K562 (cell line): ENCODE measurements at regions not wholly inside any gene's neighbourhood (a gene's known extent, or its start where the extent isn't known, plus 50 kb on each side); places are given as distances from the start of the nearest gene placed in this dataset.

Experiments
- ATAC-seq: fragments of 200-7000 bp; cut with Tn5 transposase; 3 replicates; pipeline ENCODE4 v1.9.1; 2020; ENCODE audit warnings: moderate library complexity
- BruUV-seq: library from RNA; stranded (reverse); fragments of 400-500 nt; replicated peaks from 2 replicates; lab custom pipeline; 2021; lab: Mats Ljungman, UMichigan
- CTCF ChIA-PET: fragments of 300-600 bp; formaldehyde crosslinking; extraction: SDS; loops from one replicate; lab custom pipeline; 2021; ENCODE audit warnings: low intra/inter-chr PET ratio; lab: Yijun Ruan, JAX
- POLR2A ChIA-PET: fragments of 300-600, 350-650 bp; sonication (Branson Sonifier 250); formaldehyde crosslinking; extraction: SDS; loops from one replicate; lab custom pipeline; 2021; ENCODE audit warnings: antibody characterized with exemption, inconsistent platforms; lab: Yijun Ruan, JAX
- DNase-seq, 4 experiments: peaks; one replicate each; pipeline versions ENCODE4 v3.0.0 to v3.0.0-alpha.2; 2011 to 2018; ENCODE audit warnings: low spot score in 3 of 4, mixed read lengths in 3 of 4; ENCODE audit errors: extremely low read depth in 1 of 4
- FAIRE-seq: peaks from 2 replicates; lab custom pipeline; 2011; peaks lifted over from hg19 to GRCh38; lab: Jason Lieb, UNC
- H2AFZ ChIP-seq: 2 replicates; pipeline ENCODE4 v1.6.0; 2011; ENCODE audit warnings: low read depth, low read length, control low read depth, inconsistent platforms
- H3K27ac ChIP-seq: fragments of 200-600 bp; 3 replicates; pipeline ENCODE4 v1.8.0; 2011; ENCODE audit warnings: low read depth, mild to moderate bottlenecking, control low read depth, inconsistent platforms, low read length, moderate library complexity, mixed read lengths; ENCODE audit errors: extremely low read depth
- H3K27me3 ChIP-seq, 2 experiments: fragments of 300-600 bp in 1 of 2; 2 replicates in 1 of 2; 3 replicates in 1 of 2; pipeline versions ENCODE4 v1.6.0 to v1.8.0; 2011; ENCODE audit warnings: inconsistent platforms in 2 of 2, low read length in 2 of 2, mild to moderate bottlenecking in 1 of 2, mixed read lengths in 1 of 2, moderate library complexity in 1 of 2; ENCODE audit not compliant: control insufficient read depth in 2 of 2, insufficient read depth in 2 of 2
- H3K36me3 ChIP-seq: fragments of 300-600 bp; 3 replicates; pipeline ENCODE4 v1.8.0; 2011; ENCODE audit warnings: mild to moderate bottlenecking, low read length, inconsistent platforms; ENCODE audit not compliant: control insufficient read depth, insufficient read depth
- H3K4me1 ChIP-seq, 2 experiments: fragments of 200-600 bp in 1 of 2; replicated peaks in 1 of 2; 2 replicates in 1 of 2; 3 replicates in 1 of 2; pipeline versions ENCODE4 v1.5.1 to v1.8.0; 2011; ENCODE audit warnings: inconsistent platforms in 2 of 2, low read length in 2 of 2, mild to moderate bottlenecking in 1 of 2, mixed read lengths in 1 of 2, moderate library complexity in 1 of 2; ENCODE audit not compliant: control insufficient read depth in 2 of 2, insufficient read depth in 2 of 2
- H3K4me2 ChIP-seq: 2 replicates; pipeline ENCODE4 v1.6.1; 2011; ENCODE audit warnings: low read length, control low read depth, inconsistent platforms, mixed read lengths; ENCODE audit not compliant: insufficient read depth
- H3K4me3 ChIP-seq: fragments of 200-600 bp; sonication (generic), shearing (Covaris generic); 2 replicates; pipeline ENCODE4 v1.5.1; 2016; ENCODE audit warnings: control low read depth, inconsistent platforms
- H3K79me2 ChIP-seq: fragments of 200-600 bp; 3 replicates; pipeline ENCODE4 v1.8.0; 2011; ENCODE audit warnings: low read length, inconsistent platforms; ENCODE audit not compliant: control insufficient read depth, insufficient read depth
- H3K9ac ChIP-seq, 2 experiments: 2 replicates each; pipeline versions ENCODE4 v1.6.0 to v1.6.1; 2011; ENCODE audit warnings: low read depth in 2 of 2, low read length in 2 of 2, control low read depth in 1 of 2, inconsistent platforms in 1 of 2, mild to moderate bottlenecking in 1 of 2, mixed read lengths in 1 of 2; ENCODE audit not compliant: insufficient read depth in 1 of 2
- H3K9me1 ChIP-seq: one replicate; pipeline ENCODE4 v1.6.0; 2011; ENCODE audit warnings: inconsistent platforms, mild to moderate bottlenecking, low read length, moderate library complexity; ENCODE audit not compliant: control insufficient read depth, insufficient read depth
- H3K9me3 ChIP-seq: replicated peaks from 2 replicates; pipeline ENCODE4 v1.5.1; 2011; ENCODE audit warnings: low read depth, low read length, inconsistent platforms; ENCODE audit not compliant: control insufficient read depth, insufficient read depth
- H4K20me1 ChIP-seq: replicated peaks from 2 replicates; pipeline ENCODE4 v1.6.1; 2011; ENCODE audit warnings: low read length, inconsistent platforms, mixed read lengths; ENCODE audit not compliant: control insufficient read depth, insufficient read depth
- FIP1L1 ChIP-seq: fragments of 200-400 bp; formaldehyde crosslinking; IDR thresholded peaks from 2 replicates; pipeline ENCODE4 v1.6.1; 2018; ENCODE audit warnings: mild to moderate bottlenecking, low read depth, low read length; ENCODE audit not compliant: poor library complexity, severe bottlenecking
- ILF3 ChIP-seq: fragments of 450-650 bp; IDR thresholded peaks from 2 replicates; pipeline ENCODE4 v1.6.1; 2018; ENCODE audit warnings: antibody characterized with exemption, mild to moderate bottlenecking, moderate library complexity, borderline replicate concordance
- MCM3 ChIP-seq: fragments of 450-650 bp; IDR thresholded peaks from 2 replicates; pipeline ENCODE4 v1.6.1; 2016
- SIN3B ChIP-seq: fragments of 450-650 bp; IDR thresholded peaks from 2 replicates; pipeline ENCODE4 v1.6.1; 2017; ENCODE audit warnings: low read depth, mild to moderate bottlenecking, moderate library complexity
- ZZZ3 ChIP-seq: fragments of 450-650 bp; IDR thresholded peaks from 2 replicates; pipeline ENCODE4 v1.6.1; 2016; ENCODE audit warnings: antibody characterized with exemption, mild to moderate bottlenecking, moderate library complexity
- WGBS: fragments of 100-300 bp; shearing (Covaris generic); methylation state at CpG from one replicate; pipeline ENCODE4 v1.1.6; 2016; ENCODE audit warnings: low coverage, mixed read lengths; ENCODE audit not compliant: insufficient coverage; ENCODE audit errors: missing lambda C conversion rate; 5-methylcytosine and 5-hydroxymethylcytosine counted together
- in situ Hi-C: fragments of 300-500 bp; cut with MboI; formaldehyde crosslinking; loops from 4 replicates; pipeline ENCODE4 v1.15.0; 2018; ENCODE audit warnings: inconsistent platforms, mixed read lengths
- intact Hi-C: fragments of 100-400 bp; cut with micrococcal nuclease; formaldehyde crosslinking; loops from 2 replicates; pipeline ENCODE4 v1.14.2; 2022
- TF ChIP-seq, protein P1 (sequence below): fragments of 450-650 bp; formaldehyde crosslinking; IDR thresholded peaks from 2 replicates; pipeline ENCODE4 v1.4.0; 2020; ENCODE audit warnings: mild to moderate bottlenecking, mixed read lengths
- TF ChIP-seq, protein P2 (sequence below): fragments of 450-650 bp; formaldehyde crosslinking; IDR thresholded peaks from 2 replicates; pipeline ENCODE4 v1.4.0; 2022; ENCODE audit warnings: missing genetic modification characterization

DNA sequence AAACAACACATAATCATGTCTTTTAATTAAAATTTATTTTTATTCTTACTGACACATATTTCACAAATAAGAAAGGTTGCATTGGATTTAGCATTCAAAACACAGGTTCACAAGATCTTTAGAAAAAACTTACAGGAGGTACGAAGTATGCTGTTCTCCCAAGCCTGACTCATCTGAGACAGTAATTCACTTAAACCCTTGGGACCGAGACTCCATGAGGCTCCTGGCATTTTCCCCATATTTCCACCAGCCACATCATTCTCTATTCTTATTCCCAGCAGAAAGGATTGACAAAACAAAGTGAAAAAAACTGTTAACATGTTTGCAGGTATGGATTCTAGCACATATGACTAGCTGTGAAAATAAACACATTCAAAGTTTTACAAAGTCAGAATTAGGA is 52.6 kb downstream of the CNTN3 start:
- intact Hi-C loops: no loop called here
- no peaks in the 10 kb centered on the region for H3K4me1 ChIP-seq
- ChIA-PET POLR2A (no interaction called here), CTCF (no interaction called here)
- H3K9me3 ChIP-seq: no peaks in the 10 kb centered on the region
- in situ Hi-C loops: no loop called here
- no peak overlapping the region for H3K9ac ChIP-seq
- no peak overlapping the region for H2AFZ ChIP-seq
- no peak overlapping the region for H3K27ac ChIP-seq
- ATAC-seq (no peak), DNase-seq (no peak), FAIRE-seq (no peak)
- WGBS: 4% methylated on average over 2 of the region's 2 CpGs
- H3K79me2 ChIP-seq: no peaks in the 10 kb centered on the region
- H3K9me1 ChIP-seq: no peaks in the 10 kb centered on the region
- H3K4me2 ChIP-seq: no peak overlapping the region
- TF ChIP-seq ZZZ3 (no peak), MCM3 (no peak), ILF3 (no peak), SIN3B (no peak), FIP1L1 (no peak)
- TF ChIP-seq, protein P1, sequence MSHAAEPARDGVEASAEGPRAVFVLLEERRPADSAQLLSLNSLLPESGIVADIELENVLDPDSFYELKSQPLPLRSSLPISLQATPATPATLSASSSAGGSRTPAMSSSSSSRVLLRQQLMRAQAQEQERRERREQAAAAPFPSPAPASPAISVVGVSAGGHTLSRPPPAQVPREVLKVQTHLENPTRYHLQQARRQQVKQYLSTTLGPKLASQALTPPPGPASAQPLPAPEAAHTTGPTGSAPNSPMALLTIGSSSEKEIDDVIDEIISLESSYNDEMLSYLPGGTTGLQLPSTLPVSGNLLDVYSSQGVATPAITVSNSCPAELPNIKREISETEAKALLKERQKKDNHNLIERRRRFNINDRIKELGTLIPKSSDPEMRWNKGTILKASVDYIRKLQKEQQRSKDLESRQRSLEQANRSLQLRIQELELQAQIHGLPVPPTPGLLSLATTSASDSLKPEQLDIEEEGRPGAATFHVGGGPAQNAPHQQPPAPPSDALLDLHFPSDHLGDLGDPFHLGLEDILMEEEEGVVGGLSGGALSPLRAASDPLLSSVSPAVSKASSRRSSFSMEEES (CRISPR knock-in tag): no peak
- TF ChIP-seq, protein P2, sequence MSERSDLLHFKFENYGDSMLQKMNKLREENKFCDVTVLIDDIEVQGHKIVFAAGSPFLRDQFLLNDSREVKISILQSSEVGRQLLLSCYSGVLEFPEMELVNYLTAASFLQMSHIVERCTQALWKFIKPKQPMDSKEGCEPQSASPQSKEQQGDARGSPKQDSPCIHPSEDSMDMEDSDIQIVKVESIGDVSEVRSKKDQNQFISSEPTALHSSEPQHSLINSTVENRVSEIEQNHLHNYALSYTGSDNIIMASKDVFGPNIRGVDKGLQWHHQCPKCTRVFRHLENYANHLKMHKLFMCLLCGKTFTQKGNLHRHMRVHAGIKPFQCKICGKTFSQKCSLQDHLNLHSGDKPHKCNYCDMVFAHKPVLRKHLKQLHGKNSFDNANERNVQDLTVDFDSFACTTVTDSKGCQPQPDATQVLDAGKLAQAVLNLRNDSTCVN: no peak
- BruUV-seq: no TSS peak
- no peaks in the 10 kb centered on the region for H3K27me3 ChIP-seq
- H3K36me3 ChIP-seq: no peaks in the 10 kb centered on the region
- no peak overlapping the region for H3K4me3 ChIP-seq
- no peaks in the 10 kb centered on the region for H4K20me1 ChIP-seq
